Mesendoderm (in vitro differentiated cells): ENCODE measurements at regions not wholly inside any gene's neighbourhood (a gene's known extent, or its start where the extent isn't known, plus 50 kb on each side); places are given as distances from the start of the nearest gene placed in this dataset.

ENCODE experiments used
- DNase-seq: peaks from one replicate; pipeline ENCODE4 v3.0.0; 2013
- H2AK5ac ChIP-seq: 2 replicates; pipeline ENCODE4 v1.6.1; 2013; ENCODE audit warnings: low read length, inconsistent platforms
- H2BK120ac ChIP-seq: 2 replicates; pipeline ENCODE4 v1.6.1; 2013; ENCODE audit warnings: low read depth, mild to moderate bottlenecking, low read length, moderate library complexity, mixed read lengths
- H2BK15ac ChIP-seq: replicated peaks from 2 replicates; pipeline ENCODE4 v1.6.1; 2013; ENCODE audit warnings: low read depth, mild to moderate bottlenecking, moderate library complexity
- H2BK5ac ChIP-seq: 2 replicates; pipeline ENCODE4 v1.6.1; 2013; ENCODE audit warnings: low read length, inconsistent platforms
- H3K18ac ChIP-seq: 2 replicates; pipeline ENCODE4 v1.6.1; 2013; ENCODE audit warnings: mild to moderate bottlenecking, low read length, mixed read lengths
- H3K23ac ChIP-seq: one replicate; pipeline ENCODE4 v1.6.1; 2013; ENCODE audit warnings: low read length
- H3K27ac ChIP-seq: 2 replicates; pipeline ENCODE4 v1.5.1; 2013; ENCODE audit warnings: low read depth, mild to moderate bottlenecking, inconsistent platforms, low read length, moderate library complexity
- H3K27me3 ChIP-seq: 2 replicates; pipeline ENCODE4 v1.6.1; 2013; ENCODE audit warnings: low read length, control low read depth, mild to moderate bottlenecking, inconsistent platforms; ENCODE audit not compliant: insufficient read depth, poor library complexity
- H3K36me3 ChIP-seq: 2 replicates; pipeline ENCODE4 v1.6.1; 2013; ENCODE audit warnings: low read length, inconsistent platforms; ENCODE audit not compliant: control insufficient read depth, insufficient read depth
- H3K4ac ChIP-seq: one replicate; pipeline ENCODE4 v1.6.1; 2013; ENCODE audit warnings: low read depth, mild to moderate bottlenecking, low read length, moderate library complexity
- H3K4me1 ChIP-seq: 2 replicates; pipeline ENCODE4 v1.6.1; 2013; ENCODE audit warnings: low read depth, low read length, inconsistent platforms; ENCODE audit not compliant: control insufficient read depth
- H3K4me2 ChIP-seq: 2 replicates; pipeline ENCODE4 v1.6.1; 2013; ENCODE audit warnings: low read length
- H3K4me3 ChIP-seq: 2 replicates; pipeline ENCODE4 v1.5.1; 2013; ENCODE audit warnings: mild to moderate bottlenecking, low read length
- H3K56ac ChIP-seq: one replicate; pipeline ENCODE4 v1.6.1; 2013; ENCODE audit warnings: low read length
- H3K79me1 ChIP-seq: 2 replicates; pipeline ENCODE4 v1.6.1; 2013; ENCODE audit warnings: low read length, inconsistent platforms
- H3K79me2 ChIP-seq: 2 replicates; pipeline ENCODE4 v1.6.1; 2013; ENCODE audit warnings: mild to moderate bottlenecking, low read length; ENCODE audit not compliant: control insufficient read depth, insufficient read depth
- H3K9ac ChIP-seq: 2 replicates; pipeline ENCODE4 v1.6.1; 2013; ENCODE audit warnings: low read length, inconsistent platforms
- H4K5ac ChIP-seq: one replicate; pipeline ENCODE4 v1.6.1; 2013; ENCODE audit warnings: low read length
- H4K8ac ChIP-seq: one replicate; pipeline ENCODE4 v1.6.1; 2013; ENCODE audit warnings: low read depth, mild to moderate bottlenecking, control low read depth, low read length, moderate library complexity
- WGBS: extraction: QIAGEN DNeasy Blood & Tissue Kit; methylation state at CpG from one replicate; pipeline ENCODE4 v1.1.7; 2013; ENCODE audit warnings: low lambda C conversion rate, missing lambda C conversion rate; ENCODE audit not compliant: insufficient coverage; ENCODE audit errors: extremely low coverage; 5-methylcytosine and 5-hydroxymethylcytosine counted together

DNA sequence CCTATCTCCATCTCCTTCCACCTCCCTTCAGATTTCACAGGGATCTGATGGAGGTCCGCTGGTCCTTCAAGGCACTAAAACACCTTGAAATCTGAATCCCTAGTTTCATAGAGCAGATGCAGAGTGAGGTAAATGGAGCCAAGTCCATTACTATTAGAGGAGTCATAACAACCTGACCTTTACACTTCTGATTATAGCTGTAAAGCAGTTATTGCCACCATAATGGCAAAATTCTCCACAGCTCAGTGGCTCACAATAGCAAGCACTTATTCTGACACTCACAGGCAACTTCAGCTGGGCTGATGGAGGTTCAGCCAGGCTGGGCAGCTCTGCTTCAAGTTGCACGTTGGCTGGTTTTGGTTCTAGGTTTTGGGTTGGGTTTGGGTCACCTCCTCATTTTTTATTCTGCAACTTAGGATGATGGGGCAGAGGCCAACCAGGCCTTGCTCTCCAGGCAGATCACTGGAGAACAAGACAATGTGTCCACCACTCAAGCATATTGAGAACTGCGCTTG is 51.4 kb upstream of the LRAT start:
- Histone ChIP-seq H4K8ac (no peak overlapping the region), H3K4me3 (no peak overlapping the region), H3K9ac (no peak overlapping the region), H3K23ac (no peak overlapping the region), H2BK15ac (no peak overlapping the region), H2AK5ac (no peak overlapping the region), H3K27ac (no peak overlapping the region), H4K5ac (no peak overlapping the region), H3K79me2 (no peaks in the 10 kb centered on the region), H3K18ac (no peak overlapping the region), H3K79me1 (no peaks in the 10 kb centered on the region), H3K56ac (no peak overlapping the region), H3K4me2 (no peak overlapping the region), H3K4me1 (no peaks in the 10 kb centered on the region), H3K4ac (no peak overlapping the region), H3K27me3 (no peaks in the 10 kb centered on the region), H2BK120ac (no peak overlapping the region), H3K36me3 (no peaks in the 10 kb centered on the region), H2BK5ac (no peak overlapping the region)
- no peak for DNase-seq
- WGBS = no CpG with 5 or more reads among the region's 3 CpGs
